ENCODE measurements at regions not wholly inside any gene's neighbourhood (a gene's known extent, or its start where the extent isn't known, plus 50 kb on each side); places are given as distances from the start of the nearest gene placed in this dataset.

DNA sequence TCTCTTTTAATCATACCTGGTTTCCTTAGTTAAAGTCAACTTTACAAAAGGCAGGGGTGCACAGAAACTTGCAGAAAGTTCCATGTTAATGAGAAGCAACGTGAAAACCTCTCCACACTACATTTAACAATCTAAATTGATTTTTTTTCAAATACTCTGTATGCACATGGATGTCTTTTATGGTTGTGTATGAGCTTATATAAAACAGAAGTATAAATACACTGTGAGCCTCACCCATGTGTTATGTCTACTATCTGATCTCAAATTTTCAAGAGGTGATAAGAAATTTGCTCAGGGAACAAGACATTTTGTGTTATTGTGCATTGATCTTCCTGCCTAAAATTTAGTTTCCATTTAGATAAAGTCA is 617.6 kb downstream of the ADCYAP1 start:
- H3K4me1 ChIP-seq (ENCODE audit: control extremely low read depth in 1 of 4, control insufficient read depth in 4 of 4, insufficient read depth in 4 of 4, low read length in 3 of 4), result no peaks in the 10 kb centered on the region
- POLR2A ChIA-PET, result no interaction called here
- CTCF ChIA-PET, result no interaction called here
- WGBS (ENCODE audit: insufficient coverage), result no CpG with 5 or more reads among the region's 1 CpG
- H3K27ac ChIP-seq (ENCODE audit: insufficient read depth in 1 of 2, low read depth in 1 of 2, low read length in 2 of 2, poor library complexity in 1 of 2, severe bottlenecking in 2 of 2), result no peak overlapping the region
- no peaks in the 10 kb centered on the region for H3K36me3 ChIP-seq (ENCODE audit: control insufficient read depth in 4 of 4, insufficient read depth in 4 of 4, low read length in 3 of 4)
- H3K9me3 ChIP-seq (ENCODE audit: control extremely low read depth in 1 of 5, control insufficient read depth in 4 of 5, insufficient read depth in 2 of 5, low read depth in 1 of 5, low read length in 4 of 5), result no peaks in the 10 kb centered on the region
- H3K4me3 ChIP-seq (ENCODE audit: control insufficient read depth in 1 of 7, extremely low read depth in 1 of 7, insufficient read depth in 4 of 7, low read depth in 2 of 7, low read length in 6 of 7), result no peak overlapping the region
- DNase-seq, result no peak
- H3K27me3 ChIP-seq (replicated peaks in 2 of 5; ENCODE audit: control insufficient read depth in 4 of 5, insufficient read depth in 5 of 5, low read length in 4 of 5), result no peaks in the 10 kb centered on the region

DNA sequence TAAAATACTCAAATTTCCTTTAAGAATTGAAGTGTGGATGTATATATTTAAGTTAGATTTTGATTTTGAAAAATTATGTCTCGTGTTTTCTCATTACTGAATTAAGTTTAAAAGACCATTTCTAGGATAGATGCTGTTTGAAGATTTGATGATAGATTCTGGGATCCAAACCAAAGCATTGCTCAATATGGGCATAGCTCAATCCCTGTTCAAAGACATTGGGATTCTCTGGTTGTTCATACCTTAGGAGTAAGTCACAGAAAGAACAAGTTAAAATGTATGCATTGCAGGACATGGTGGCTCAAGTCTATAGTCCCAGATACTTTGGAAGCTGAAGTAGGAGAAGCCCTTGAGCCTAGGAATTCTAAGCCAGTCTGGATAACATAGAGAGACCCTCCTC is 622.3 kb downstream of the ADCYAP1 start:
- Histone ChIP-seq H3K27ac (ENCODE audit: insufficient read depth in 1 of 2, low read depth in 1 of 2, low read length in 2 of 2, poor library complexity in 1 of 2, severe bottlenecking in 2 of 2) (no peak overlapping the region), H3K9me3 (ENCODE audit: control extremely low read depth in 1 of 5, control insufficient read depth in 4 of 5, insufficient read depth in 2 of 5, low read depth in 1 of 5, low read length in 4 of 5) (no peaks in the 10 kb centered on the region), H3K36me3 (ENCODE audit: control insufficient read depth in 4 of 4, insufficient read depth in 4 of 4, low read length in 3 of 4) (no peaks in the 10 kb centered on the region), H3K4me3 (ENCODE audit: control insufficient read depth in 1 of 7, extremely low read depth in 1 of 7, insufficient read depth in 4 of 7, low read depth in 2 of 7, low read length in 6 of 7) (no peak overlapping the region), H3K4me1 (ENCODE audit: control extremely low read depth in 1 of 4, control insufficient read depth in 4 of 4, insufficient read depth in 4 of 4, low read length in 3 of 4) (no peaks in the 10 kb centered on the region), H3K27me3 (replicated peaks in 2 of 5; ENCODE audit: control insufficient read depth in 4 of 5, insufficient read depth in 5 of 5, low read length in 4 of 5) (no peaks in the 10 kb centered on the region)
- WGBS (ENCODE audit: insufficient coverage), result 86% methylated on average over 1 of the region's 1 CpG
- CTCF ChIA-PET, result no interaction called here
- POLR2A ChIA-PET, result no interaction called here
- DNase-seq, result no peak

DNA sequence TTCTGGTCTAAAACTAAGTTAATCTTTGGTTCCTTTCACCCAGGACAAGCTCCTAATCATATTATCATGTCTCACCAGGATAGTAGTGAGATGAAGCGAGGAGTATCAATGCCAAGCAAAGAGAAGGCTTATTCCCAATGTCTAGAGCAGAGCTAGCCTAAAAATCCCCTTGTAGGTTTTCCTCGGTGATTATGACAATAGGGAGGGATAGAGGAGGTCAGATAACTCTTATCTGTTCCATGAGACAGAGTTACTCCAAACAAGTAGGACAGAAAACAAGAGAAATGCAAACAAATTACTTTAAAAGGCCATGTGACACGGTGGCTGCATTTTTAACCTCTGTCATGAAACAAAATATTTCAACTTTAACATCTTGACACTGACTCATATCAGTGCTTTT is 623.1 kb downstream of the ADCYAP1 start:
- WGBS (ENCODE audit: insufficient coverage), result 97% methylated on average over 2 of the region's 3 CpGs
- ChIA-PET CTCF (no interaction called here), POLR2A (no interaction called here)
- no peaks in the 10 kb centered on the region for H3K9me3 ChIP-seq (ENCODE audit: control extremely low read depth in 1 of 5, control insufficient read depth in 4 of 5, insufficient read depth in 2 of 5, low read depth in 1 of 5, low read length in 4 of 5)
- DNase-seq, result no peak
- H3K4me1 ChIP-seq (ENCODE audit: control extremely low read depth in 1 of 4, control insufficient read depth in 4 of 4, insufficient read depth in 4 of 4, low read length in 3 of 4), result no peaks in the 10 kb centered on the region
- H3K4me3 ChIP-seq (ENCODE audit: control insufficient read depth in 1 of 7, extremely low read depth in 1 of 7, insufficient read depth in 4 of 7, low read depth in 2 of 7, low read length in 6 of 7), result no peak overlapping the region
- H3K27me3 ChIP-seq (replicated peaks in 2 of 5; ENCODE audit: control insufficient read depth in 4 of 5, insufficient read depth in 5 of 5, low read length in 4 of 5), result no peaks in the 10 kb centered on the region
- H3K27ac ChIP-seq (ENCODE audit: insufficient read depth in 1 of 2, low read depth in 1 of 2, low read length in 2 of 2, poor library complexity in 1 of 2, severe bottlenecking in 2 of 2), result no peak overlapping the region
- H3K36me3 ChIP-seq (ENCODE audit: control insufficient read depth in 4 of 4, insufficient read depth in 4 of 4, low read length in 3 of 4), result no peaks in the 10 kb centered on the region

DNA sequence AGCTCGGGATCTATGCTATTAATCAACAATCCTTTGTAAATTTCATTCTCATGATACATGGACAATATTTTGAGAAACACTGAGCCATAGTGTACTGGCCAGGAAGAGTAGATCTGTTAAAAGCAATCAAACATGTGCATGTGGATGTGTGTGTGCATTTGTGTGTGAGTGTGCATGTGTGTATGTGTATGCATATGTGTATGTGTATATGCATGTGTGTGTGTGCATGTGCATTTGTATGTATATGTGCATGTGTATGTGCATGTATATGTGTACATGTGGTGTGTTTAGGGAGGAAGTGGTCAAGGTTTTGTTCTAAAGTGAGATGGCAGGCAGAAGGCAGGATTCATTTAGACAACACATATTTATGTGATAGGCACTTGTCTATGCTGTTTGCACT is 623.8 kb downstream of the ADCYAP1 start:
- H3K4me1 ChIP-seq (ENCODE audit: control extremely low read depth in 1 of 4, control insufficient read depth in 4 of 4, insufficient read depth in 4 of 4, low read length in 3 of 4), result no peaks in the 10 kb centered on the region
- no peaks in the 10 kb centered on the region for H3K27me3 ChIP-seq (replicated peaks in 2 of 5; ENCODE audit: control insufficient read depth in 4 of 5, insufficient read depth in 5 of 5, low read length in 4 of 5)
- H3K9me3 ChIP-seq (ENCODE audit: control extremely low read depth in 1 of 5, control insufficient read depth in 4 of 5, insufficient read depth in 2 of 5, low read depth in 1 of 5, low read length in 4 of 5), result no peaks in the 10 kb centered on the region
- H3K36me3 ChIP-seq (ENCODE audit: control insufficient read depth in 4 of 4, insufficient read depth in 4 of 4, low read length in 3 of 4), result no peaks in the 10 kb centered on the region
- no peak for DNase-seq
- WGBS (ENCODE audit: insufficient coverage), result no CpG with 5 or more reads among the region's 1 CpG
- H3K4me3 ChIP-seq (ENCODE audit: control insufficient read depth in 1 of 7, extremely low read depth in 1 of 7, insufficient read depth in 4 of 7, low read depth in 2 of 7, low read length in 6 of 7), result no peak overlapping the region
- ChIA-PET POLR2A (no interaction called here), CTCF (no interaction called here)
- no peak overlapping the region for H3K27ac ChIP-seq (ENCODE audit: insufficient read depth in 1 of 2, low read depth in 1 of 2, low read length in 2 of 2, poor library complexity in 1 of 2, severe bottlenecking in 2 of 2)

DNA sequence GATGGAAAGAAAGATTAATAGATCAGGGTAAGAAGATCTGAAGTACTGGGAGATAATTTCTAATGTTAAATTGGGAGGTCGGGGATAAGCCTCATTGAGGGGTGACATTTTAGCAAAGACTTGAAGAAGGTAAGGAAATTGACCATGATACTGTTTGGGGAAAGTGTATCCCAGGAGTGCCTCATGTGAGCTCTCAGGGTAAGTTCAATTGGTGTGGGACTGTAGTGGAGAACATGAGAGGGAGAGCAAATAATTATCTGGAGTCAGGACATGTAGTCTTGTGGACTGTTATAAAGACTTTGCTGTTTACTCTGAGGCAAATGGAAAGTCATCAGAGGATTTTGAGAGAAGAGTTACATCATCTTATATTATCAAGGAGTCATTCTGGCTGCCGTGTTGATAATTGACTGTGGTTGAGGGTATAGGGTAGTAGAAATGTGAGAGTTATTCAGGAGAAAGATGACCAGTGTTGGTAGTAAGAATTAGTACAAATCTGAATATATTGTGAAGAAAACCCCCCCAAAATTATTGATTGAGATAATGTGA is 624.4 kb downstream of the ADCYAP1 start:
- DNase-seq, result no peak
- H3K27me3 ChIP-seq (replicated peaks in 2 of 5; ENCODE audit: control insufficient read depth in 4 of 5, insufficient read depth in 5 of 5, low read length in 4 of 5), result no peaks in the 10 kb centered on the region
- no peaks in the 10 kb centered on the region for H3K36me3 ChIP-seq (ENCODE audit: control insufficient read depth in 4 of 4, insufficient read depth in 4 of 4, low read length in 3 of 4)
- no peak overlapping the region for H3K4me3 ChIP-seq (ENCODE audit: control insufficient read depth in 1 of 7, extremely low read depth in 1 of 7, insufficient read depth in 4 of 7, low read depth in 2 of 7, low read length in 6 of 7)
- H3K4me1 ChIP-seq (ENCODE audit: control extremely low read depth in 1 of 4, control insufficient read depth in 4 of 4, insufficient read depth in 4 of 4, low read length in 3 of 4), result no peaks in the 10 kb centered on the region
- POLR2A ChIA-PET, result no interaction called here
- no peak overlapping the region for H3K27ac ChIP-seq (ENCODE audit: insufficient read depth in 1 of 2, low read depth in 1 of 2, low read length in 2 of 2, poor library complexity in 1 of 2, severe bottlenecking in 2 of 2)
- WGBS (ENCODE audit: insufficient coverage), result 78% methylated on average over 1 of the region's 2 CpGs
- H3K9me3 ChIP-seq (ENCODE audit: control extremely low read depth in 1 of 5, control insufficient read depth in 4 of 5, insufficient read depth in 2 of 5, low read depth in 1 of 5, low read length in 4 of 5), result no peaks in the 10 kb centered on the region
- CTCF ChIA-PET, result no interaction called here

DNA sequence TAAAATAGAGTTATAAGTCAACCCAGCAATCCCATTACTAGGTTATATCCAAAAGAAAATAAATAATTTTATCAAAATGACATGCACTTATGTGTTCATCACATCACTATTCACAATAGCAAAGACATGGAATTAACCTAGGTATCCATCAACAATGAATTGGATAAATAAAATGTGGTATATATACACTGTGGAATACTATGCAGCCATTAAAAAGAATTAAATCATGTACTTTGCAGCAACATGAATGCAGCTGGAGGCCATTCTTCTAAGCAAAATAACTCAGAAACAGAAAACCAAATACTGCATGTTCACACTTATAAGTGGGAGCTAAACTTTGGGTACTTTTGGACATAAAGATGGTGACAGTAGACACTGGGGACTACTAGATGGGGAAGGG is 626.0 kb downstream of the ADCYAP1 start:
- H3K9me3 ChIP-seq (ENCODE audit: control extremely low read depth in 1 of 5, control insufficient read depth in 4 of 5, insufficient read depth in 2 of 5, low read depth in 1 of 5, low read length in 4 of 5), result no peaks in the 10 kb centered on the region
- no peak for DNase-seq
- H3K36me3 ChIP-seq (ENCODE audit: control insufficient read depth in 4 of 4, insufficient read depth in 4 of 4, low read length in 3 of 4), result no peaks in the 10 kb centered on the region
- ChIA-PET CTCF (no interaction called here), POLR2A (no interaction called here)
- no peaks in the 10 kb centered on the region for H3K4me1 ChIP-seq (ENCODE audit: control extremely low read depth in 1 of 4, control insufficient read depth in 4 of 4, insufficient read depth in 4 of 4, low read length in 3 of 4)
- H3K4me3 ChIP-seq (ENCODE audit: control insufficient read depth in 1 of 7, extremely low read depth in 1 of 7, insufficient read depth in 4 of 7, low read depth in 2 of 7, low read length in 6 of 7), result no peak overlapping the region
- no peak overlapping the region for H3K27ac ChIP-seq (ENCODE audit: insufficient read depth in 1 of 2, low read depth in 1 of 2, low read length in 2 of 2, poor library complexity in 1 of 2, severe bottlenecking in 2 of 2)
- H3K27me3 ChIP-seq (replicated peaks in 2 of 5; ENCODE audit: control insufficient read depth in 4 of 5, insufficient read depth in 5 of 5, low read length in 4 of 5), result no peaks in the 10 kb centered on the region

DNA sequence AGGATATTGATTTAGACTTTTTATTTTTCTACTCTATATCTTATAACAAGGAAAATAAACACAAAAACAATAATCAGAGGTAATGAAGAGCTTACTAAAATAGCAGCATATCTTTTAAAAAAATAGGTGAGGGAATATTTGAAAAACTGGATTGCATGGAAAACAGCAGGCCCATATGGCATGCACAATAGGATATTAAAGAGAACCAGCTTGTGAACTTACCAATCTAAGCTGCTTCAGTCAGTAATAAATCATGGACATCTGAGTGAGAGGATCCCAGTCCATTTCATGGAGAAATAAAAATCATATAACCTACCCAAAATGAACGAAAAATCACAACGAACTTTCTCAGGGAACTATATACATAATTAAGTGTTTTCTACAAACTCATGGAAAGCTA is 634.6 kb downstream of the ADCYAP1 start:
- no peaks in the 10 kb centered on the region for H3K36me3 ChIP-seq (ENCODE audit: control insufficient read depth in 4 of 4, insufficient read depth in 4 of 4, low read length in 3 of 4)
- H3K27me3 ChIP-seq (replicated peaks in 2 of 5; ENCODE audit: control insufficient read depth in 4 of 5, insufficient read depth in 5 of 5, low read length in 4 of 5), result no peaks in the 10 kb centered on the region
- no peaks in the 10 kb centered on the region for H3K4me1 ChIP-seq (ENCODE audit: control extremely low read depth in 1 of 4, control insufficient read depth in 4 of 4, insufficient read depth in 4 of 4, low read length in 3 of 4)
- no peak overlapping the region for H3K27ac ChIP-seq (ENCODE audit: insufficient read depth in 1 of 2, low read depth in 1 of 2, low read length in 2 of 2, poor library complexity in 1 of 2, severe bottlenecking in 2 of 2)
- H3K4me3 ChIP-seq (ENCODE audit: control insufficient read depth in 1 of 7, extremely low read depth in 1 of 7, insufficient read depth in 4 of 7, low read depth in 2 of 7, low read length in 6 of 7), result no peak overlapping the region
- H3K9me3 ChIP-seq (ENCODE audit: control extremely low read depth in 1 of 5, control insufficient read depth in 4 of 5, insufficient read depth in 2 of 5, low read depth in 1 of 5, low read length in 4 of 5), result no peaks in the 10 kb centered on the region
- ChIA-PET CTCF (interaction anchor here (1.1 kb wide), 1 partner anchor 23 kb away, joined by 3 read pairs; no protein-coding TSS in a partner anchor), POLR2A (no interaction called here)
- DNase-seq, result no peak
- no CpG with 5 or more reads among the region's 2 CpGs for WGBS (ENCODE audit: insufficient coverage)

DNA sequence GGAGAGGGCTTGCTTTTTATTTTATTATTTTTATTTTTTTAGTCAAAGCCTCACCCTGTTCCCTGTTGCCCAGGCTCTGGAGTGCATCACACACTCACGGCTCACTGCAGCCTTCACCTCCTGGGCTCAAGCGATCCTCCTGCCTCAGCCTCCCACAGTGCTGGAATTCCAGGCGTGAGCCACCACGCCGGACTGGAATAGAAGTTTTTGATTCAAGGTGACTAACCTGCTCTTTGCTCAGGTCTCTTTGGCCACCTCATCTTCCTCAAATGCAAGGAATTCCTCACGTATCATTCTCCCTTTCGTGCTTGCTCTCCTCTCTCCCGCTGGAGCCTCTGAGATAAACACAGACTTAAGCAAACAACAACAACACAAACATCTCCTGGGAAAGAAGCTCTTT is 636.8 kb downstream of the ADCYAP1 start:
- H3K4me3 ChIP-seq (ENCODE audit: control insufficient read depth in 1 of 7, extremely low read depth in 1 of 7, insufficient read depth in 4 of 7, low read depth in 2 of 7, low read length in 6 of 7), result no peak overlapping the region
- no peaks in the 10 kb centered on the region for H3K36me3 ChIP-seq (ENCODE audit: control insufficient read depth in 4 of 4, insufficient read depth in 4 of 4, low read length in 3 of 4)
- DNase-seq, result no peak
- no peaks in the 10 kb centered on the region for H3K27me3 ChIP-seq (replicated peaks in 2 of 5; ENCODE audit: control insufficient read depth in 4 of 5, insufficient read depth in 5 of 5, low read length in 4 of 5)
- 95% methylated on average over 8 of the region's 8 CpGs for WGBS (ENCODE audit: insufficient coverage)
- no peaks in the 10 kb centered on the region for H3K9me3 ChIP-seq (ENCODE audit: control extremely low read depth in 1 of 5, control insufficient read depth in 4 of 5, insufficient read depth in 2 of 5, low read depth in 1 of 5, low read length in 4 of 5)
- H3K4me1 ChIP-seq (ENCODE audit: control extremely low read depth in 1 of 4, control insufficient read depth in 4 of 4, insufficient read depth in 4 of 4, low read length in 3 of 4), result no peaks in the 10 kb centered on the region
- no peak overlapping the region for H3K27ac ChIP-seq (ENCODE audit: insufficient read depth in 1 of 2, low read depth in 1 of 2, low read length in 2 of 2, poor library complexity in 1 of 2, severe bottlenecking in 2 of 2)
- ChIA-PET POLR2A (no interaction called here), CTCF (no interaction called here)
